Osteoblast (primary cell): ENCODE measurements at regions not wholly inside any gene's neighbourhood (a gene's known extent, or its start where the extent isn't known, plus 50 kb on each side); places are given as distances from the start of the nearest gene placed in this dataset.

ENCODE experiments used
- DNase-seq: peaks from one replicate; pipeline ENCODE4 v3.0.0; 2011; ENCODE audit warnings: low spot score, mixed read lengths; ENCODE audit not compliant: insufficient read length; ENCODE audit errors: missing footprints
- H2AFZ ChIP-seq: 2 replicates; pipeline ENCODE4 v1.6.0; 2011; ENCODE audit warnings: mild to moderate bottlenecking, low read length
- H3K27ac ChIP-seq: 2 replicates; pipeline ENCODE4 v1.5.1; 2011; ENCODE audit warnings: mild to moderate bottlenecking, low read depth, low read length, moderate library complexity
- H3K27me3 ChIP-seq: 2 replicates; pipeline ENCODE4 v1.6.0; 2012; ENCODE audit warnings: mild to moderate bottlenecking, control low read depth, inconsistent platforms, low read length, moderate library complexity; ENCODE audit not compliant: insufficient read depth
- H3K36me3 ChIP-seq: 2 replicates; pipeline ENCODE4 v1.5.1; 2011; ENCODE audit warnings: mild to moderate bottlenecking, low read length, control low read depth, moderate library complexity; ENCODE audit not compliant: insufficient read depth
- H3K4me1 ChIP-seq: 2 replicates; pipeline ENCODE4 v1.5.1; 2011; ENCODE audit warnings: mild to moderate bottlenecking, low read length, control low read depth, moderate library complexity; ENCODE audit not compliant: insufficient read depth
- H3K4me2 ChIP-seq: 2 replicates; pipeline ENCODE4 v1.6.0; 2011; ENCODE audit warnings: mild to moderate bottlenecking, low read length; ENCODE audit not compliant: insufficient read depth
- H3K4me3 ChIP-seq: fragments of 200-600 bp; sonication (generic); 3 replicates; pipeline ENCODE4 v1.5.1; 2012; ENCODE audit warnings: mild to moderate bottlenecking, low read length, inconsistent platforms; ENCODE audit not compliant: insufficient read depth
- H3K79me2 ChIP-seq: 2 replicates; pipeline ENCODE4 v1.6.0; 2012; ENCODE audit warnings: mild to moderate bottlenecking, low read length, control low read depth, inconsistent platforms; ENCODE audit not compliant: insufficient read depth
- H3K9me3 ChIP-seq: 2 replicates; pipeline ENCODE4 v1.5.1; 2011; ENCODE audit warnings: low read depth, low read length, control low read depth
- H4K20me1 ChIP-seq: 2 replicates; pipeline ENCODE4 v1.6.0; 2012; ENCODE audit warnings: mild to moderate bottlenecking, low read length, control low read depth; ENCODE audit not compliant: insufficient read depth
- TF ChIP-seq, protein P1 (sequence below): IDR thresholded peaks from 2 replicates; pipeline ENCODE4 v1.5.1; 2011; ENCODE audit warnings: mild to moderate bottlenecking, low read depth, low read length, moderate library complexity; ENCODE audit errors: extremely low read depth

DNA sequence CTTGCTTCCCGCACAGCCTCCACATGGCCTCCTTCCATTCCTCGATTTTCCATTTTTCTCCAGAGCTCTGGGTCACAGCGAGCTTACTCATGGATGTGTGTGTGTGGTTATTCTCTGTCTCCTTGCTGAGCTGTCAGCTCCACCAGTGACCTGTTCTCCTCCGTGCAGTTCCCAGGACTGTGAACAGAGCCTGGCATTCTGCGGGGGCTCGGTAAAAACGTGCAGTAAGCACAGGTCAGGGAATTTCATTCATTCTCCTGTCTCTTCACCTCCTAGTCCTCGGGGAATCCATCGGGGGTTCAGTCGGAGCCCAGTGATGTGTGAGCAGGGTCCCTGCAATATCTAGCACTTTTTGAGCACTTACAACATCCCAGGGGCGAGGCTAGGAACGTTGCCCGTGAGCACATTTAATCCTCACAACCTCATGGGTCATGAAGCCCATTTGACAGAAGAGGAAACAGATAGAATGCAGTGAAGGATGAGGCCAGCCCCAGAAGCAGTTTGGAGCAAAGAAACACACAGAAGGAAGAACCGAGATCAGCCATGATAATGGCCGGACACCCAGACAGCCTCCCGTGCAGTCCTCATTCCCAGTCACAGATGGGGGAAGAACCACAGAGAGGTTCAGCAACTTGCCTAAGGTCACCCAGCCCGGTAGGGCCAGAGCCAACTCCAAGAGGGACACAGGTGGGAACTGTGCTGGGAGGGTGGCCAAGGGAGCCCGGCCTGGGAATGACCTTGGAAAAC, 183.2 kb upstream of the GSE1 start:
- no peaks in the 10 kb centered on the region for H3K36me3 ChIP-seq
- no peak overlapping the region for H3K4me2 ChIP-seq
- TF ChIP-seq, protein P1, sequence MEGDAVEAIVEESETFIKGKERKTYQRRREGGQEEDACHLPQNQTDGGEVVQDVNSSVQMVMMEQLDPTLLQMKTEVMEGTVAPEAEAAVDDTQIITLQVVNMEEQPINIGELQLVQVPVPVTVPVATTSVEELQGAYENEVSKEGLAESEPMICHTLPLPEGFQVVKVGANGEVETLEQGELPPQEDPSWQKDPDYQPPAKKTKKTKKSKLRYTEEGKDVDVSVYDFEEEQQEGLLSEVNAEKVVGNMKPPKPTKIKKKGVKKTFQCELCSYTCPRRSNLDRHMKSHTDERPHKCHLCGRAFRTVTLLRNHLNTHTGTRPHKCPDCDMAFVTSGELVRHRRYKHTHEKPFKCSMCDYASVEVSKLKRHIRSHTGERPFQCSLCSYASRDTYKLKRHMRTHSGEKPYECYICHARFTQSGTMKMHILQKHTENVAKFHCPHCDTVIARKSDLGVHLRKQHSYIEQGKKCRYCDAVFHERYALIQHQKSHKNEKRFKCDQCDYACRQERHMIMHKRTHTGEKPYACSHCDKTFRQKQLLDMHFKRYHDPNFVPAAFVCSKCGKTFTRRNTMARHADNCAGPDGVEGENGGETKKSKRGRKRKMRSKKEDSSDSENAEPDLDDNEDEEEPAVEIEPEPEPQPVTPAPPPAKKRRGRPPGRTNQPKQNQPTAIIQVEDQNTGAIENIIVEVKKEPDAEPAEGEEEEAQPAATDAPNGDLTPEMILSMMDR, result no peak
- H3K79me2 ChIP-seq, result no peaks in the 10 kb centered on the region
- no peak for DNase-seq
- H3K27ac ChIP-seq, result no peak overlapping the region
- no peak overlapping the region for H3K4me3 ChIP-seq
- H3K27me3 ChIP-seq, result no peaks in the 10 kb centered on the region
- H3K9me3 ChIP-seq, result no peaks in the 10 kb centered on the region
- H2AFZ ChIP-seq, result no peak overlapping the region
- H3K4me1 ChIP-seq, result no peaks in the 10 kb centered on the region
- H4K20me1 ChIP-seq, result peaks cover 35% of the 10 kb centered on the region

- H3K4me2 ChIP-seq, result no peak overlapping the region
- no peaks in the 10 kb centered on the region for H3K4me1 ChIP-seq
- H3K9me3 ChIP-seq, result no peaks in the 10 kb centered on the region
- H4K20me1 ChIP-seq, result peaks cover 34% of the 10 kb centered on the region
- no peak overlapping the region for H3K27ac ChIP-seq
- no peak for DNase-seq
- no peak overlapping the region for H2AFZ ChIP-seq
- TF ChIP-seq, protein P1, result no peak
- no peaks in the 10 kb centered on the region for H3K36me3 ChIP-seq
- H3K4me3 ChIP-seq, result no peak overlapping the region
- no peaks in the 10 kb centered on the region for H3K27me3 ChIP-seq
- no peaks in the 10 kb centered on the region for H3K79me2 ChIP-seq
These were observed 182.3 kb upstream of the GSE1 start for GRCh38 chr16:85430523-85431421.

GRCh38 chr16:85431431-85432124, 181.5 kb upstream of the GSE1 start:
- no peak for DNase-seq
- H3K27ac ChIP-seq, result no peak overlapping the region
- H3K36me3 ChIP-seq, result no peaks in the 10 kb centered on the region
- no peaks in the 10 kb centered on the region for H3K9me3 ChIP-seq
- peaks cover 6% of the 10 kb centered on the region for H3K4me1 ChIP-seq
- H3K4me3 ChIP-seq, result no peak overlapping the region
- no peak overlapping the region for H3K4me2 ChIP-seq
- H4K20me1 ChIP-seq, result peaks cover 31% of the 10 kb centered on the region
- no peaks in the 10 kb centered on the region for H3K27me3 ChIP-seq
- H3K79me2 ChIP-seq, result no peaks in the 10 kb centered on the region
- TF ChIP-seq, protein P1, result no peak
- no peak overlapping the region for H2AFZ ChIP-seq
